ENCODE measurements at regions not wholly inside any gene's neighbourhood (a gene's known extent, or its start where the extent isn't known, plus 50 kb on each side); places are given as distances from the start of the nearest gene placed in this dataset.

DNA sequence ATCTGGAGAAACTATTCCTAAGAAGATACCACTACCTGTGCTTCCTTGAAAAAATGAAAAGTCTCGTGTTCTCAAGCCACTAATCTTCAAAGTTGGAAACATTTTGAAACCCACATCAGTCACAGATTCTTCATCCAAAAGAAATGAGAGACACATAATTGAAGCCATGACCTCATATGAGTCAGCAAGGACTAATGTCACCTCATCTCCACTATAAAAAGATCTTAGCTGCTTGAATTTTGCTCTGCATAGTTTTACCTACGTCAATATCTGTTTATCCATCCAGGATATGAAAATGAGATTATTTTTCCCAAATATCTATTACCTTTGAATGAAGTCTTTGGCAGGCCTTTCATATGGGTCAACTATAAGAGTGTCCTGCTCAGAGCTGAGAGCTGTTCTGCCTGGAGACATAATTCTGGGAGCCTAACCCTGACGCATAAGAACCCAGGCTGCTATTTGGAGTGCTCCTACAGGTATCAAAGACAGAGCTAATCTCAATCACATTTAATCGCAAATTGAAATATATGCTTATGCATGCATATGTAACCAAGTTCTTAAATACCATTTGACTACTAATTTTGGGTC lies 312.5 kb upstream of the PKN2 start:
- no peak for TF ChIP-seq JUN (CRISPR knock-in tag; IDR thresholded peaks at IDR 0.05)
- TF ChIP-seq ZNF263 (CRISPR knock-in tag; IDR thresholded peaks at IDR 0.05; ENCODE audit: low read depth), result no peak
